HL-60/S4 treated with phorbol 12-myristate 13-acetate at 8.2 ng/mL for 4 days and 3 days (cell line): ENCODE measurements at regions not wholly inside any gene's neighbourhood (a gene's known extent, or its start where the extent isn't known, plus 50 kb on each side); places are given as distances from the start of the nearest gene placed in this dataset.

Experiments
- in situ Hi-C: fragments of 300-500 bp; cut with MboI; formaldehyde crosslinking; loops from 2 replicates; pipeline ENCODE4 v1.15.0; 2022; ENCODE audit warnings: low sequenced_read_pairs

GRCh38 chr9:113774963-113775362 is 101.1 kb upstream of the ZNF618 start:
- in situ Hi-C loops, result no loop called here

GRCh38 chr9:113775749-113776148 is 100.4 kb upstream of the ZNF618 start:
- in situ Hi-C loops, result no loop called here

GRCh38 chr9:113776194-113776593 is 99.9 kb upstream of the ZNF618 start:
- in situ Hi-C loops, result no loop called here

- in situ Hi-C loops, result no loop called here
Measured at GRCh38 chr9:113781381-113781780, 94.7 kb upstream of the ZNF618 start.

- in situ Hi-C loops, result no loop called here
Measured at GRCh38 chr9:113781896-113782295, 94.2 kb upstream of the ZNF618 start.

GRCh38 chr9:113783475-113783874 is 92.6 kb upstream of the ZNF618 start:
- in situ Hi-C loops, result no loop called here

- in situ Hi-C loops, result no loop called here
Measured at GRCh38 chr9:113785334-113785733, 90.8 kb upstream of the ZNF618 start.

GRCh38 chr9:113786071-113786470 is 90.0 kb upstream of the ZNF618 start:
- in situ Hi-C loops, result no loop called here

- in situ Hi-C loops, result no loop called here
Measured at GRCh38 chr9:113787871-113788270, 88.2 kb upstream of the ZNF618 start.

GRCh38 chr9:113788616-113789330 is 87.3 kb upstream of the ZNF618 start:
- in situ Hi-C loops, result no loop called here

- in situ Hi-C loops, result no loop called here
Measured at GRCh38 chr9:113790093-113790492, 86.0 kb upstream of the ZNF618 start.

GRCh38 chr9:113793558-113793957 is 82.6 kb upstream of the ZNF618 start:
- in situ Hi-C loops, result no loop called here

- in situ Hi-C loops, result no loop called here
Measured at GRCh38 chr9:113794721-113795120, 81.4 kb upstream of the ZNF618 start.

GRCh38 chr9:113795811-113796392 is 80.2 kb upstream of the ZNF618 start:
- in situ Hi-C loops, result no loop called here

GRCh38 chr9:113796646-113797426 is 79.3 kb upstream of the ZNF618 start:
- in situ Hi-C loops, result no loop called here

- in situ Hi-C loops, result no loop called here
Measured at GRCh38 chr9:113798062-113799030, 77.8 kb upstream of the ZNF618 start.

- in situ Hi-C loops, result no loop called here
Measured at GRCh38 chr9:113800276-113800675, 75.8 kb upstream of the ZNF618 start.

- in situ Hi-C loops, result no loop called here
Measured at GRCh38 chr9:113803811-113804589, 72.1 kb upstream of the ZNF618 start.

- in situ Hi-C loops, result no loop called here
Measured at GRCh38 chr9:113805486-113806132, 70.5 kb upstream of the ZNF618 start.
